ENCODE measurements at regions not wholly inside any gene's neighbourhood (a gene's known extent, or its start where the extent isn't known, plus 50 kb on each side); places are given as distances from the start of the nearest gene placed in this dataset.

- intact Hi-C loops (cut with micrococcal nuclease): no loop called here
- peaks cover 9% of the 10 kb centered on the region for H3K4me1 Mint-ChIP-seq
- H3K9me3 Mint-ChIP-seq: no peaks in the 10 kb centered on the region
- TF ChIP-seq CTCF (IDR thresholded peaks at IDR 0.05): no peak
- no peaks in the 10 kb centered on the region for H3K36me3 Mint-ChIP-seq (ENCODE audit: low read depth)
- no peak overlapping the region for H3K27ac Mint-ChIP-seq
- H3K4me3 Mint-ChIP-seq: no peak overlapping the region
- no peak for DNase-seq
- ChIA-PET CTCF (no interaction called here), POLR2A (no interaction called here)
- no peak for ATAC-seq (ENCODE audit: low read depth)
- H3K27me3 Mint-ChIP-seq: no peaks in the 10 kb centered on the region
Observed at GRCh38 chr2:12090072-12090471, 343.6 kb downstream of the LPIN1 start.

GRCh38 chr2:12090590-12090989, 344.2 kb downstream of the LPIN1 start:
- Mint-ChIP-seq H3K27me3 (no peaks in the 10 kb centered on the region), H3K36me3 (ENCODE audit: low read depth) (no peaks in the 10 kb centered on the region), H3K4me3 (no peak overlapping the region), H3K9me3 (no peaks in the 10 kb centered on the region), H3K27ac (no peak overlapping the region), H3K4me1 (peaks cover 9% of the 10 kb centered on the region)
- no peak for TF ChIP-seq CTCF (IDR thresholded peaks at IDR 0.05)
- no peak for ATAC-seq (ENCODE audit: low read depth)
- intact Hi-C loops (cut with micrococcal nuclease): no loop called here
- ChIA-PET POLR2A (no interaction called here), CTCF (no interaction called here)
- no peak for DNase-seq

DNA sequence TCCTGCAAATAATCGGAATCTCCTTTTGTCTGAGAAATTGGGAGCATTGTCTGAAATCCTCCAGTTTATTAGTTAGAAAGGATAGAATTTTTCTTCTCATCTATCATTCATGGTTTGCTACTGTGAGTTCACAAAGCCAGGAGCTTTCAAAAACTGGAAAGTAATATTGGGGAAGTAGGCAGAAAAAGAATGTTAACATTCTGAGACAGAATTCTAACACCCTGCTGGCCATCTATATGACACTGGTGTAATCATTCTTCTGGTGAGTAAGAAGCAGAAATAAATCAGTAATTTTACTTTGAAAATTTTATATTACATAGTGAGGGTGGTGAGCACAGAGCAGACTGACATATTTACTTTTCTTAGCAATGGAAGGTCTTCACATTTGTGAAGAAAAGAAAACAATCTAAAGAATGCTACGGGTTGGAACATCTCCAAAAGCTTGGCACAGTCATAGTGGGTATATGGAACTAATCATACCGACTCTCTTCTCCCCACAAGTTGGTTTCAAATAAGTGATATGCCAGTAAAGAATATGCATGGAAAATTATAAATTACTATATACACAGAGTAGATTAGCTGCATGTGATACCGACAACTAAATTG, 344.9 kb downstream of the LPIN1 start:
- H3K27ac Mint-ChIP-seq: no peak overlapping the region
- DNase-seq (no peak), ATAC-seq (ENCODE audit: low read depth) (no peak)
- peaks cover 12% of the 10 kb centered on the region for H3K4me1 Mint-ChIP-seq
- intact Hi-C loops (cut with micrococcal nuclease): no loop called here
- no peak overlapping the region for H3K4me3 Mint-ChIP-seq
- no peaks in the 10 kb centered on the region for H3K27me3 Mint-ChIP-seq
- H3K9me3 Mint-ChIP-seq: no peaks in the 10 kb centered on the region
- CTCF ChIA-PET: no interaction called here
- no peak for TF ChIP-seq CTCF (IDR thresholded peaks at IDR 0.05)
- H3K36me3 Mint-ChIP-seq (ENCODE audit: low read depth): no peaks in the 10 kb centered on the region
- POLR2A ChIA-PET: no interaction called here

DNA sequence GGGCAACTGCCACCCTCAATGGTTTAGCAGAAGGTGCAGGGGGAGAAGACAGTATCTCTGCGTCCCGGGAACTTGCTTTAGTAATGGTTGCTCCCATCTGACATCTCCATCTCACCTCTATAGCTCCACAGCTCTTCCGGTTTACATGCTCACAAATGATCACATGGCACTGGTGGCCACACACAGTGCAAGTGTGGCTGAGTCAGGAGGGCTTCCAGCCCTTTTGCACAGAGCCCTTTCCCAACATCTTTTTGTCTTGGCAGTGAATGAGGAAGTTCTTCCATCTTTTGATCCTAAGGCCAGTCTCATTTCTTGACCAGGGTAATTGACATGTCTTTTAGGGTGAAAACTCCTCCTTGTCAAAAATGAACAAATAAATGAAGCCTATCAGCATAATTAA, 347.7 kb downstream of the LPIN1 start:
- no peaks in the 10 kb centered on the region for H3K27me3 Mint-ChIP-seq
- H3K9me3 Mint-ChIP-seq: no peaks in the 10 kb centered on the region
- H3K36me3 Mint-ChIP-seq (ENCODE audit: low read depth): no peaks in the 10 kb centered on the region
- no peak for TF ChIP-seq CTCF (IDR thresholded peaks at IDR 0.05)
- DNase-seq (no peak), ATAC-seq (ENCODE audit: low read depth) (no peak)
- CTCF ChIA-PET: no interaction called here
- peaks cover 6% of the 10 kb centered on the region for H3K4me1 Mint-ChIP-seq
- no peak overlapping the region for H3K27ac Mint-ChIP-seq
- intact Hi-C loops (cut with micrococcal nuclease): no loop called here
- POLR2A ChIA-PET: no interaction called here
- no peak overlapping the region for H3K4me3 Mint-ChIP-seq

GRCh38 chr2:12096051-12096787, 349.8 kb downstream of the LPIN1 start:
- Mint-ChIP-seq H3K4me3 (no peak overlapping the region), H3K27ac (no peak overlapping the region), H3K4me1 (peaks cover 17% of the 10 kb centered on the region), H3K36me3 (ENCODE audit: low read depth) (no peaks in the 10 kb centered on the region), H3K9me3 (no peaks in the 10 kb centered on the region), H3K27me3 (no peaks in the 10 kb centered on the region)
- TF ChIP-seq CTCF (IDR thresholded peaks at IDR 0.05): no peak
- ChIA-PET CTCF (interaction anchor here (1.5 kb wide), 1 partner anchor 63 kb away, joined by 4 read pairs; no protein-coding TSS in a partner anchor), POLR2A (interaction anchor here (0.5 to 1.2 kb wide), 2 partner anchors 28 to 600 kb away, joined by 3 to 4 read pairs; no protein-coding TSS in a partner anchor)
- intact Hi-C loops (cut with micrococcal nuclease): no loop called here
- no peak for ATAC-seq (ENCODE audit: low read depth)
- DNase-seq: no peak
